Ishikawa (cell line): ENCODE measurements at regions not wholly inside any gene's neighbourhood (a gene's known extent, or its start where the extent isn't known, plus 50 kb on each side); places are given as distances from the start of the nearest gene placed in this dataset.

Experiments
- CEBPB ChIP-seq: IDR thresholded peaks from 2 replicates; pipeline ENCODE4 v1.6.1; 2012
- CREB1 ChIP-seq: IDR thresholded peaks from 2 replicates; pipeline ENCODE4 v1.6.1; 2012; ENCODE audit warnings: low read depth
- EGR1 ChIP-seq: IDR thresholded peaks from 2 replicates; pipeline ENCODE4 v1.6.1; 2012
- EP300 ChIP-seq: IDR thresholded peaks from 2 replicates; pipeline ENCODE4 v1.6.1; 2012; ENCODE audit warnings: borderline replicate concordance
- FOXM1 ChIP-seq: IDR thresholded peaks from 2 replicates; pipeline ENCODE4 v1.6.1; 2012; ENCODE audit warnings: low read depth, borderline replicate concordance
- MAX ChIP-seq: IDR thresholded peaks from 2 replicates; pipeline ENCODE4 v1.6.1; 2012
- NFIC ChIP-seq: IDR thresholded peaks from 2 replicates; pipeline ENCODE4 v1.6.1; 2012
- RAD21 ChIP-seq: IDR thresholded peaks from 2 replicates; pipeline ENCODE4 v1.6.1; 2012; ENCODE audit warnings: low read depth
- REST ChIP-seq: IDR thresholded peaks from 2 replicates; pipeline ENCODE4 v1.6.1; 2012; ENCODE audit warnings: low read depth, mild to moderate bottlenecking
- TAF1 ChIP-seq: IDR thresholded peaks from 2 replicates; pipeline ENCODE4 v1.6.1; 2012; ENCODE audit warnings: low read depth, mild to moderate bottlenecking
- TCF12 ChIP-seq: IDR thresholded peaks from 2 replicates; pipeline ENCODE4 v1.6.1; 2012; ENCODE audit warnings: low read depth
- TEAD4 ChIP-seq: IDR thresholded peaks from 2 replicates; pipeline ENCODE4 v1.6.1; 2012
- YY1 ChIP-seq: IDR thresholded peaks from 2 replicates; pipeline ENCODE4 v1.6.1; 2012; ENCODE audit warnings: low read depth
- ZBTB7A ChIP-seq: IDR thresholded peaks from 2 replicates; pipeline ENCODE4 v1.6.1; 2012; ENCODE audit warnings: low read depth
- TF ChIP-seq, protein P1 (sequence below): IDR thresholded peaks from 2 replicates; pipeline ENCODE4 v1.6.1; 2012

DNA sequence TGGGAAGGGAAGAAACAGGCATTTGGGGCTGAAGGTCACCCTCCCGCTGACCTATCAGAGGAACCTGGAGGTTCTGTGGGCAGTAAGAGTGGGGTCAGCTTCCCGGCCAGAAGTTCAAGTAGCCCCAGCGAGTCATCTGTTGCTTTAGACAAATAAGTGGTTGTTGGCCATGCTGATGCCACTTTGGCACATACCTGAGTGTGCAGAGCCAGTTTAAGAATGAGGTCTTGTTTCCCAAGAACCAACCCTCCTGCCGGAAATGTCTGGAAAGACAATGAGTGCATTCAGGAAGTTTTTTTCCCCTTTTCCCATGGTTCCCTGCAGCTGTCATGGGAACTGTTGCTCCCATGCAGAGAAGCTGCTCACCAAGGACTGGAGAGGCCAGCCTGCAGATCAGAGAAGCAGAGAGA is 166.7 kb downstream of the ZNF621 start:
- TF ChIP-seq EP300 = no peak
- TF ChIP-seq, protein P1, sequence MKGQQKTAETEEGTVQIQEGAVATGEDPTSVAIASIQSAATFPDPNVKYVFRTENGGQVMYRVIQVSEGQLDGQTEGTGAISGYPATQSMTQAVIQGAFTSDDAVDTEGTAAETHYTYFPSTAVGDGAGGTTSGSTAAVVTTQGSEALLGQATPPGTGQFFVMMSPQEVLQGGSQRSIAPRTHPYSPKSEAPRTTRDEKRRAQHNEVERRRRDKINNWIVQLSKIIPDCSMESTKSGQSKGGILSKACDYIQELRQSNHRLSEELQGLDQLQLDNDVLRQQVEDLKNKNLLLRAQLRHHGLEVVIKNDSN = no peak
- no peak for TF ChIP-seq ZBTB7A
- TF ChIP-seq YY1 = no peak
- TF ChIP-seq EGR1 = no peak
- no peak for TF ChIP-seq CEBPB
- no peak for TF ChIP-seq TAF1
- no peak for TF ChIP-seq MAX
- TF ChIP-seq CREB1 = no peak
- TF ChIP-seq RAD21 = no peak
- no peak for TF ChIP-seq TEAD4
- no peak for TF ChIP-seq TCF12
- TF ChIP-seq NFIC = no peak
- TF ChIP-seq REST = no peak
- TF ChIP-seq FOXM1 = no peak

GRCh38 chr3:40695848-40696247 is 171.1 kb downstream of the ZNF621 start:
- no peak for TF ChIP-seq TAF1
- no peak for TF ChIP-seq TEAD4

- no peak for TF ChIP-seq ZBTB7A
- TF ChIP-seq FOXM1 = no peak
- TF ChIP-seq MAX = no peak
- TF ChIP-seq YY1 = no peak
- TF ChIP-seq EGR1 = no peak
- no peak for TF ChIP-seq RAD21
- TF ChIP-seq TCF12 = no peak
- TF ChIP-seq TEAD4 = no peak
Observed at GRCh38 chr3:40701016-40701588, 176.3 kb downstream of the ZNF621 start.

- TF ChIP-seq TCF12 = no peak
- no peak for TF ChIP-seq MAX
- TF ChIP-seq RAD21 = no peak
- TF ChIP-seq ZBTB7A = no peak
Observed at GRCh38 chr3:40704224-40704623, 179.5 kb downstream of the ZNF621 start.

DNA sequence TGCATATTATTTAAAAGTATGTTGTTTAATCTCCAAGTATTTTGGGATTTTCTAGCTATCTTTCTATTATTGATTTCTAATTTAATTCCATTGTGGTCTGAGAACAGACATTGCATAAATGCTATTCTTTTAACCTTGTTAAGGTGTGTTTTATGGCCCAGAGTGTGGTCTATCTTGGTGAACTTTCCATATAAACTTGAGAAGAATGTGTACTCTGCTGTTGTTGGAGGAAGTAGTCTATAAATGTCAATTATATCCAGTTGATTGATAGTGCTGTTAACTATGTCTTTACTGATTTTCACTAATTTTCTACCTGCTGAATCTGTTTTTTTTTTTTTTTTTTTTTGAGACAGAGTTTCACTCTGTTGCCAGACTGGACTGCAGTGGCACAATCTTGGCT is 180.9 kb downstream of the ZNF621 start:
- TF ChIP-seq REST (no peak), TCF12 (no peak), YY1 (no peak), CEBPB (no peak)

- TF ChIP-seq, protein P1 = no peak
- TF ChIP-seq REST (no peak), CREB1 (no peak), RAD21 (no peak), NFIC (no peak), EP300 (no peak), ZBTB7A (no peak)
Observed at GRCh38 chr3:40713306-40713705, 188.5 kb downstream of the ZNF621 start.
